Occipital lobe (tissue), 1 donor: ENCODE measurements at regions not wholly inside any gene's neighbourhood (a gene's known extent, or its start where the extent isn't known, plus 50 kb on each side); places are given as distances from the start of the nearest gene placed in this dataset.
"Not testable (repeated sequence)": the region's sequence is repeated elsewhere in the genome, so short reads cannot be mapped to it uniquely, and the experiment has no call there.

Source experiments
- DNase-seq: peaks from one replicate; lab custom pipeline; 2025; lab: John Stamatoyannopoulos, UW

DNA sequence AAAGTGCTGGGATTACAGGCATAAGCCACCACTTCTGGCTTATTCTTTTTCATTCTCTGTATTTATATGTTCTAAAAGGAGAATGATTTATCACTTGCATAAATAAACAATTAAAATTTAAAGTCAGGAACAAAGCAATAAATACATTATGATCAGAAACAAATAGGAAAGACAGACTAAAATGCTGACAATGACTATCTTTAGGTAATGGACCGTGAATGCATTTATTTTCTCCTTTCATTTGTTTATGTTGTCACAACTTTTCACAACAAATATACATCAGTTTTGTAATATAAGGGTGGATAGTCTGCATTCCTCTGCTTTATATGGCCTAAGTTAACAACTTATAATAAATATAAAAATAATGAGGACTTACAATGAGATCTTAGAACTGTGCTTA, 199.2 kb upstream of the EPHA4 start:
- DNase-seq = no peak

DNA sequence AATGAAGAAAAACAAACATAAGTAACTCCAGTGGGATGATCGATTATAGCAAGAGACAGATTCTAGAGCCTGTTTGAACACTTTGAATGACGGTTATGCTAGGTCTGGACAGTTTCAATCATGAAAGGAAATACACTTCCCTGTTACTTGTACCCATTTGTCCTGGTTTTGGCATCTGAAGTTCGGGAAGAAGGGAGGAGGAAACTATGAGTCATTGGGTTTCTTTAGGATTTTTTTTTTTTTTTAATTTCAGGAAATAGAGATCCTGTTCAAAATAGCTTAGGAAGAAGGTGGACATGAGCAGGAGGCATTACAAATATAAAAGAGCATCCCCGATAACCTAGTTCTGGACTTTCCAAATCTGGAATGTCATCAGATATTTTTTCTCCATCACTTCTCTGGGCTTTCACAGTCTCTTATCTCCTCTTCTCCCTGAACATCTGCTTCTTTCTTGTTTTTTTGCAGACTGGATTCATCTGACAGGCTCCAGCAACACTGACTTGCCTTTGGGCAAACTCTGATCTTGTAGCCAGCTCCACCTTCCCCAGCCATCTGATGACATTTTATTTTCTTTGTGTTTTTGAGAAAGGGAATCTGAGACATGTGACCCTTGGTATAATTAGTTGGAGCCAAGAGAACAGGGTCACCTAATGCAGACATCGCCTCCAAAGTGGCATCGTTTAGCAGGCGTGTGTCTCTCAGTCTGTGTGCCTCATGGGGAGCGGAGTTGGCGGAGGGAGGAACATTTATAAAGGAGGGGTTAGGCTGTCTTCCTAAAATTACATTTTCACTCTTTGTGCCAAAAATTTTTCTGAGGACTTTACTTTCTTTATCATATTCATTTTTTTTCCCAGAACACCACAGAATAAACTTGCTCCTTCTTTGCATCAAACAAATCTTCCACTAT, 195.3 kb upstream of the EPHA4 start:
- DNase-seq = no peak

DNA sequence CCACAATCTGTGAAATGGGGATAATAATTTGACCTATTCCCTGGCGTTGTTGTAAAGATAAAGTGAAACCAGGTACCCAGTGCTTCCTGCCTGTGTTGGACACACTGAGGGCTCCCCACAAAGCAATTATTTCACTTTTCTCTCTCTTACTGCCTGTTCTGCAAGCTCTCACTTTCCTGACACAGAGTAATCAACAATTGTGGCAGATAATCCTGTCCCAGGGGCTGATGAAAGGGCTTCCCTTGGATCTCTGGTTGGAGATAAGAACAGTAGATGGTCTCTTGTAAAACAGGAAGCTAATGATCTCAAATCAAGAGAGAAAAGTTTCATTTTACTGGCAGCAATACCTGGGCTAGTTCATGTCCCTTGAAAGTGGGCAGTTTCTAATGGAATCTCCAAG, 190.4 kb upstream of the EPHA4 start:
- DNase-seq = no peak

DNA sequence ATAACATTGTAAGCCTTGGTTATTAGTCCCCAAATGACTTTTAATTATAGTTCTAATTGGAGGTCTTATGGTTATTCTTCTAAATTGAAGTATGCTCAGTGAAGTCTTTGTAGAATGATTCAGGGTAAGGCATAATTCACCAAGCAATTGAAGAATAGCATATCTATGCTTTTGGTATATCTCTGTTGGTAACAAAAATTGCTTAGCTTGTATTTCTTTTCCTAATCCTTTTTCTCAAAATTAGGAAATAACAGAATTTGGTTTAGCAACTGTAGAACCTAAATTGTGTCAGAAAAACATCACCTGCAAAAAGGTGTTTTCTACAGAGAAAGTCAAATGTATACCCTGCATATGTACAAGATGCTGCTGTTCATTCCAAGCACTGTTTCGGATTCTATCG, 189.2 kb upstream of the EPHA4 start:
- DNase-seq = no peak

DNA sequence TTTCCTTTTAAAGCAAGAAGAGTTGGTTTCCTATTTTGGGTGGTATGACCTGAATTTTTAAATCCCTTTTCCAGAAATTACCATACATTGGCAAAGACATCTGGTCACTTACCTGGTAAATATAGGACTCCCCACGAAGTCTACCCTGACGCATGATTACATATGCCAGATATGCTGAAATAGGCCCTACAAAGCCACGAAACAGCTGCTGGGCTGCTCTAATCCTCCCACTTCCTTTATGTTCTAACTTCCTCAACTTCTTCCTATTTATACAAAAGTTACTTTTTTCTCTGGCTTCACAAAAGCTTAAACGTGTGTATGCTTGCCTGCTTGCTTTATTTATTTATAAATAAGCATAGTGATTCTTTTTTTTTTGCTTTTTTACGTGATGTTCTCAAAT, 186.0 kb upstream of the EPHA4 start:
- DNase-seq = no peak

DNA sequence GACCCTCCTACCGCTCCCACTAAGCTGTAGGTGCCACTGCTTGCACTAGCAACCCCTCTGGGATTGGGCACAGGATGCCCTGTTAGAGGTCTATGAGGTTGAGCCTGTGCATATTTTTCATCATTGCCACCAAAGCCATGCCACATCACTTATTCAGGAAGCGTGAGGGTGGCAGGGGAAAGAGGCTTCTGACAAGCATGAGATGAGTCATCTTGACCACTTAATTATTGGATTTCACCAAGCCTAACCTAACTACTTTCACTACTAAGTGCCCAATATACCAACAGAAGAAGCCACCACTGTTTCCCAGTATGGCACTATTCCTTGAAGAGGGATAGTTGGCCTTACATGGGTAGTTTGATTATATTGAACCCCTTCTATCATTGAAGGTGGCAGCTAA, 181.3 kb upstream of the EPHA4 start:
- no peak for DNase-seq

DNA sequence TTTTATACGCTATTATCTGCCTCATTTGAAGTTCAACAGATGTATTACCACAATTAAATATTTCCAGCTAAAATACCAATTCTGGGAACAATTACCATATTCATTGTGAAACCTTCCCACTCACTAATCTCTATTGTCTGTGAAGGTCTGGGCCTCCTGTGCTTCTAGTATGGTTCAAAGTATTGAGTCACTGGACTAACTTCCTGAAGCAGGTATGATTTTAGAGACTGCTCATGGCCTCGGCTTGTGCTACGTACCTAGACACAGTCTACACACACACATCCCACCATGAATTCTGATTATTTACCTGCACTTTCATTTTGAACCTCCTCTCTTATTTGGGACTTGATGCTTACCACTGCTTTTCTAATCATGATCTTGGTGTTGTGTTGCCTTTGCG, 180.7 kb upstream of the EPHA4 start:
- DNase-seq = no peak

DNA sequence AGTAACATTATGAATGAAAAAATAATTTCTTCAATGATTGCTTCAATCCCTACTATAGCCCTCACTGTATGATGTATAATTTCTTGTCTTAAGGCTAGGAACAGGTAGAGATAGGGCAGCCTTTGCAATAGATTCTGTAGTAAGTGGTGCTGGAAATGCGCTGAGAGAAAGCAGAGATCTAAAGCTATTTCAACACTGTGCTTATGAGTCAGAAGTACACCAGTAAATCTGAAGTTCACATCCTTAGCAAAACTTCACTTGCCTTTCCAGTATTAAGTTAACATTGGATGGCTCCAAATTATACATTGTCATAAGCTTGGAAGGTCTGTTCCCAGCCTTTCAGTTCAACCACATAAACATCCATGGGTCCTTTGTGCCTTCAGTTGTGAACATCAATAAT, 178.2 kb upstream of the EPHA4 start:
- no peak for DNase-seq

DNA sequence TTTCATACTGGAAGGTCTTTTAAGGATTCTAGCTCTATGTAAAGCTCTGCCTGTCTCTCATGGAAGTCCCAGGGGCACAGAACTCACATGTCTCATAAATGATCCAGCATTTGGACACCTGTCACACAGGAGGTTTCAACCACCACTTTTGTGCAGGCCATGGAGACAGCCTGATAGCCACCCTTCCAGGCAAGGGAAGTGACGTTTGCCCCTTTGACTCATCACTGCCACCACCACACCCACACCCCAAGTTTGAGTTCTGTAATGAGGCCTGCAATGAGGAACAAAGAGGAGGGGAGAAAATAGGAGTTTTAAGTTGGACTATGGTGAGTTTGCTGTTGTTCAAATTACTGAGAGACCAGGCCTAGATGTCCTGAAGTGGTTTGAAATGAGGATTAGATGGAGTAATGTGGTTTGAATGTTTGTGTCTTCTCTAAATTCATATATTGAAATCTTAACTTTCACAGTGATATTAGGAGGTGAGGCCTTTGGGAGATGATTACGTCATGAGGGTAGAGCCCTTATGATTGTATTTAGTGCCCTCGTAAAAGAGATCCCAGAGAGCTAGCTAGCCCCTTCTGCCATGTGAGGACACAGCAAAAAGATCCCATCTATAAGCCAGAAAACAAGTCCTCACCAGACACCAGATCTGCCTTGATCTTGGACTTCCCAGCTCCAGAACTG, 175.3 kb upstream of the EPHA4 start:
- no peak for DNase-seq

DNA sequence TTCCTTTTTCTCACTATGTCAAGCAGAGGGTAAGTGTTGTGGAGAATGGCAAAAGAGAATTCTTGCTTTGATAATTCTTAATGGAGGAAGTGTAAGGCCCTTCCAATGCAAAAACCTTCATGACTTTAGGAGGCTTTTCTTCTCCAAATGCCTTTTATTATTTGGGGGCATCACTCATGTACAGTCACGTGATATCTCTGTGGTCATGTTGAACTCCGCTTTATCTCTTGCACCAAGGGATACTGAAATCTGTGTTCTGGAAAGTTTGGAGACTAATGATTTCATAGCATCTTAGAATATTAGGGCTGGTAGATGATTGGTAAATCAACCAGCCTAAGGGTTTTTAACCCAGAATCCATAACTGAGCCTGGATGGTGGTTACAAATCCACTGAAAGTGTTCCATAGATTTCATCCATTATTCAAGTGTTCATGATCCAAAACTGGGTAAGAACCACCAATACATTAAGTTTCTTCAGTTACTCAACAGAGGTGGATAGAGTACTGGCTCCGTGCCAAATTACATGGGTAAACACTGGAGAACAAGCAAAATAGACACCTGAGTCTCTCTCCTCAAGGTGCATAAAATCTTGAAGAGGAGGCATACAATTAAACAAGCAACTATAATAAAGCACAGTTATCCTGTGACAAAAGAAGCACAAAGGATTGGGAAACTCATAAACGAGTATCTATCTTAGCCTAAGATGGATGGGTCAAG, 169.6 kb upstream of the EPHA4 start:
- DNase-seq = no peak

DNA sequence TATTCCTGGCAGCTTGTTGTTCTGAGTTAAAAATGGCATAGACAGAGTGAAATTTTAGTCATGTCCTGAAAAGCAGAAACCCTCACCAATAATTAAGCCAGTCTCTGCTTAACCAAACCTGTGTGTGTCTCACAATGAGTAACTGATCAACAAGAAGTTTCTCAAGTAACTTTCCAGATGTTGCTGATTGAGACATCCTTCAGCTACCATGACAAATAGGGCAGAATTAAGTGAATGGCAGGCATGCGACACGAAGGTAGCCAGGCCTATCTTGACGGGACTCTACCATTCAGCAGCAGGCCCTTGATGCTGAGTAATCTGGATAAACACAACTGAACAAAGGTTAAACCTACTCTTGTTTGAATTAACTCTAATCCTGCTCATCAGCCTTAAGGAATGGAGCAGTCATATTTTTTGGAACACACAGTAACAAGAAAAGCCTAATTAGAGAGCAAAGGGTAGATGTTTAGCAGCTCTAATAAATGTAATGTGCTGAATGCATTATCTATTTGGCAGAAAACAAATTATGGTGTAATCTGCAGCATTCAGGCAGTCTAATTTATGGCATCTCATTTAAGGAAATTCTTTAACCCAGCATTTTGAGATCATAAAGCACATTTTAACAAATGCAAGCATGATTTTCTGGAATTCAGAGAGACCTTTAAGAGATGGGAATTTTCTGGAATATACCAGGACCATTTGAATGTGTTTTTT, 159.5 kb upstream of the EPHA4 start:
- no peak for DNase-seq

DNA sequence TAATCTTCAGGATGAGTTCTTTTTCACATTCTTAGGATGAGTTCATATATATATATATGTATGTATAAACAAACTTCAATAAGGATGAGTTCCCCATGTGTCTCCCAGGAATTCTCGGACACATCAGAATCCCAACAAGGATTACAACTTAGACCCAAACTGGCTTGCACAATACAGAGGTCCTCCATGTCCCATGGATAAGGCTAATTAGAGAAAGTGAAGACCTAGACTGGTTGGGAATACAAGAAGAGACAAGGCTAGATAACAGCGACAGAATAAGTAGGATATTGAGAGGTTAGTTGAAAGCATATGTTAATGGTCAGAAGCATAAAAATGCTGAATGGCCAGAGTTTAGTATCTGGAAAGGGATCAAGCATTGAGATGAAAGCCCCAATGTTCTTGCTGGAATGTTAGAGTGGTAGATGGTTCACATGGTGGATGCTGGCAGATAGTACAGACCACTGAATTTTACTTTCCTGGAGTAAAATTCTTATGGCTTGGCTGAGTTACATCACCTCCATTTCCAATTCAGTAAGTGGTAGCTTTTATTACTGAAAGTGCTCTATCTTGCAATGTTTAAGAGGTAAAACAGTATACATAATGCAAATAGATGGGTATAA, 154.9 kb upstream of the EPHA4 start:
- no peak for DNase-seq

DNA sequence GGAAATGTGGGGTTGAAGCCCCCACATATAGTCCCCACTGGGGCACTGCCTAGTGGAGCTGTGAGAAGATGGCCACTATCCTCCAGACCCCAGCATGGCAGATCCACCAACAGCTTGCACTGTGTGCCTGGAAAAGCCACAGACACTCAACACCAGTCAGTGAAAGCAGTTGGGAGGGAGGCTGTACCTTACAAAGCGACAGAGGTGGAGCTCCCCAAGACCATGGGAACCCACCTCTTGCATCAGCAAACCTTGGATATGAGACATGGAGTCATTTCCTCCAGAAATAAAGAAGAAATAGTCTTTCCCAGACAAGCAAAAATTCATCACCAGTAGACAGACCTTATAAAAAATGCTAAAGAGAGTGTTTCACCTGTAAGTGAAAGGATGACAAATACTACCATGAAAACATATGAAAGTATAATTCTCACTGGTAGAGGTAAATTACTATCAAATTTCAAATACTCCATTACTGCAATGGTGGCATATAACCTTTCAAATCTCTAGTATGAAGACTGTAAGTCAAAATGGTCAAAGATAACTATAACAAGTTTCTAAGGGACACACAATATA, 152.6 kb upstream of the EPHA4 start:
- DNase-seq = no peak

DNA sequence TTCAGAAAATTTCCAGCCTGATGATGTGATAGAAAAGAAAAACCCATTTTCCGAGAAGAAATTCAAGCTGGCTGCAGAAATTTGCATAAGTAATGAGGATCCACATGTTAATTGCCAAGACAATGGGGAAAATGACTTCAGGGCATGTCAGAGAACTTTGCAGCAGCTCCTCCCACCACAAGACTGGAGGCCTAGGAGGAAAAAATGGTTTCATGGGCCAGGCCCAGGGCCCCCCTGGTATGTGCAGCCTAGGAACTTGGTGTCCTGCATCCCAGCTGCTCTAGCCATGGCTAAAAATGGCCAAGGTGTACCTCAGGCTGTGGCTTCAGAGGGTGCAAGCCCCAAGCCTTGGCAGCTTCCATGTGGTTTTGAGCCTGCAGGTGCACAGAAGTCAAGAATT, 152.0 kb upstream of the EPHA4 start:
- not testable (repeated sequence) for DNase-seq

DNA sequence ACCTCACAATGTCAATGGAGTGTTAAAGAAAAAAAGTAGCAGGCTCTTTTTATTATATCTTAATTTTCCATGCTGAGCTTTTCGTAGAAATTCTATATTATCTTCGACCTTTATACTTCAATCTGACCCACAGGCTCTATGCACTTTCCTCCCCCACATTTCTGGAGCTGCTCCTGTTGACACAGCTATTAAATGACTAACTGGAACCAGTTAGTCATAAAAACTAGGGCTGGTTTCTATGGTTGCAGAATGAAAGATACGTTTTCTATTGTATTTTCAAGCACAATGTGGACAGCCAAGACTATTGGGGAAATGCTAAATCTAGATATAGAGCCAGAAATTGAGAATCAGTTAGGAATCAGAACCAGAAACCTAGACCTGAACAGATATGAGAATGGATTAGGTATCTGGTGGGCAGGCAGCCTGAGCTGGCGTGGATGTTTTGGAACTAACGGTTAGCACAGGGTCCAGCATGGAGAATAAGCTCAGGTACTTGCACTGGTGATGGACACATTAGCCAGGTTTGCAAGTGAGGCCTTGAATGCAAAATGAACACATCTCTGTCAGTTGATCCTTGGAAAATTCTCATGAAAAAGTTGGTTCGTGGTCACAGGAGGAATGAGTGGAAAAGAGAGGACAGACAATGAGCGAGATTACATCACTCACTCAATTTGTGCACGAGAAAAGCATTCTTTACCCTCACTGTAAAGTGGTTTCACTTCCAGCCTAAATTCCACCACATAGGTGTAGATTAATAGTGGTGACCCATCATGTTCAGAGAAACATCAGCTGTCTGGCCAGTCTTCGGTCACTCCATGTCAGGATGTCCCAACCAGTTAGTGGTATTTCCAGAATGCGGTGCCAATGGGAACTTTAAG, 144.6 kb upstream of the EPHA4 start:
- no peak for DNase-seq

DNA sequence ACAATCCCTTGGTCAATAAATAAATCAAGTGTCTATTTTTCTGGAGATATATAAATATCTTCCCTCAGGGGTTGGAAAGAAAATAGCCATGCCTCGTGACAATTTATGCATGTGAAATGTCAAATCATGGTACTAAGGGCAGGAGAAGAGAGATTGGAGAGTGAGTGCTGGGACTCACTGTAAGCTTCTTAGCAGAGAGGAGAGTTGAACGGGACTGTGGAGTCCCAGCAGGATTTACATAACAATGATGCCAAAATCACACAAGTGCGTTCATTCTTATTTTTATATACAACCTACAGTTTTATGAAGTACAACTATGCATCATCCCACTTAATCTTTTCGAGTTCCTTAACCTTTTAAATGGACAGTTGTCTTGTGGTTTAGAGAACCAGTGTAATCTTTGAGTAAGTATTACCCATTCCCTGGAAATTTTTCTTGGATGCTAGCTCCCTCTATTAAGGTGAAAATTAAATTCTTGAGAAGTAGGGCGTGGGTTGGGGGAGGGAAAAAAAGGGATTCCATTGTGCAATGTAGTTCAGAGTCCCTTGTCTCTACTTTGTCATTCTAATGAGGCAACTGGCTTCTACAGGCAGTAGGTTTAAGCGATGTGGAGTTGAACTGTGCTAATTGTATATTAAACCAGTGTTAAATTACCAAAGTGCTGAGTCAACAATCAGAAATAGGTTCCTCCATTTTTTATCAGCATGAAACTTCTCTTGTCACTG, 143.6 kb upstream of the EPHA4 start:
- DNase-seq = no peak

DNA sequence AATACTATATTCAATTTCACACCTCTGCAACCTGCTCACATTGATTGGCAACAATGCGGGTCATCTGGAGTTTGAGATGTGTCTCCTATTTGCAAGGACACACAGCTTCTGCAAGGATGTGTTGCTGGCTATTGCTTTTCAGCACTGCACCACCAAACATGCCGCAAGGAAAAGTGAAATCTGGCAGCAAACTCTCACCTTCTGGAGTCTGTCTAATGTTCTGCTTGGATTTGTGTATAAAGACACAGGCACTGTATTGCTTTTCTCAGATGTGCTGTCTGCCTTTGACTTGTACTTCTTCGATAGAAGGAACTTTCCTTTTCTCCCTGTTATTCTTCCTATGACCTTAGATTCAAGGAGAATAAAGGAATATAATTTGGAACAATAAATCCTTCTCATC, 138.6 kb upstream of the EPHA4 start:
- DNase-seq = no peak

DNA sequence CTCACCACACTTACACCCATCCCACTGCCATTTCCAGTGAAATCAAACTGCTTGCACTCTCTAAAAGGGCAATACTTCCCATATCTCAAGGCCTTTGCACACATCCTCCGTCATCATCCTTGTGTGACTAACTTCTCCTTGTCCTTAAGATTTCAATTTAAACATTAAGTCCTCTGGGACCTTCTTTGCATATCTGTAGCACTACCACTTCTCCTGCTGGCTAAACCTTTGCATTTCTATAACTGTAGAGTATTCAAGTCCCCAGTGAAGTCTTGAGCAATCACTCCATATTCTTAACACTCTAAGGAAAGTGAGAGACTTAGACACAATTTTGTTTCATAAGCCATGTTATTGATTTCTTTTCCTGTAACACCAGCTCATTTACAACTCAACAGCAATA, 136.8 kb upstream of the EPHA4 start:
- DNase-seq = no peak

DNA sequence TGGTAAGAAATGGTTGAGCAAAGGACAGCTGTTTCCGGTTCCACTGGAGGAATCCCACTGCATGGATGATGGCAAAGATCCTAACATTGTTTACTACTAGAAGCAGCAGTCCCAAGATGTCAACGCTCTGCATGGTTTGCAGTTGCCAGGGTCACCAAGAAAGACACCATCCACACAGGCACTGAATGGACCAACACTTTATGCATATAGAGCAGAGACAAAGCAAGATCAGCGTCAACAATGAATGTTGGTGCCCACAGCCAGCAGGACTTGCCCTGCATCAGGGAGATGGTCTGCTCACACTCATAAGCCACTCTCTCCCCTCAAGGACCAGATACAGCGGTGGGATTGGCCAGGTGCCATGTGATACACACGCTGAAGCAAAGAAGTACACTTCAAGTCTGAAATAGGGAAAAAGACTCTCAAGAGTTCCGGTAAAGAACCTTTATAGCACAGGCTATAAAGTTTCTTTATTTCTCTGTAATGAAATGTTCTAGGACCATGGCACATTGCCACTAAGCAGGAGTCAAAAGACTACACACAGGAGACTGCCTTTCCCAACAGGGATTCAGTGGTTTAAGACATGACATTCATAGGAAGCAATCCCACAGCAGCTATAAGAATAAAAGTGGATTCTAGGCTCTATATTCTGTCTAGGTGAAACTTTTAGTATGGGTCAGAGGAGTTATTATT, 133.2 kb upstream of the EPHA4 start:
- no peak for DNase-seq
